SW480 (cell line): ENCODE measurements at regions not wholly inside any gene's neighbourhood (a gene's known extent, or its start where the extent isn't known, plus 50 kb on each side); places are given as distances from the start of the nearest gene placed in this dataset.
"Not testable (repeated sequence)": the region's sequence is repeated elsewhere in the genome, so short reads cannot be mapped to it uniquely, and the experiment has no call there.

ENCODE experiments used
- DNase-seq: peaks from one replicate; pipeline ENCODE4 v3.0.0-alpha.2; 2016; ENCODE audit warnings: low spot score

DNA sequence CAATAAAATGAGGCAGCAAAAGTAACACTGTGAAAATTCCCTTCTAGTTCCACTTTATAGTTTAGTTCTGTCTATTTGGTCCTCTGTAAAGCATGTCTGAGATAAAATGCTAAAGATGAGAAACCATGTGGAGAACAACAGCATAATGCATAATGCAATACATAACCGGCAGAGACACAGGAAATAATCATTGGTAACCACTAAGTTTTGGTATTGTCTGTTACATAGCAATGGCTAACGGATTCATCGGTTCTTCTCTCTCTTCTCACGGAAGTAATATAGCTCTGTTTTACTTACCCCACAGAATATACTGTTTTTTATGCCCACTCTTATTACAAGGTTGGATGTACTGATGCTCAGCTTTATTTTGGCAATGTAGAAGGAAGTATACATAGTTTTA, 158.9 kb downstream of the FAM174A start:
- DNase-seq, result no peak

DNA sequence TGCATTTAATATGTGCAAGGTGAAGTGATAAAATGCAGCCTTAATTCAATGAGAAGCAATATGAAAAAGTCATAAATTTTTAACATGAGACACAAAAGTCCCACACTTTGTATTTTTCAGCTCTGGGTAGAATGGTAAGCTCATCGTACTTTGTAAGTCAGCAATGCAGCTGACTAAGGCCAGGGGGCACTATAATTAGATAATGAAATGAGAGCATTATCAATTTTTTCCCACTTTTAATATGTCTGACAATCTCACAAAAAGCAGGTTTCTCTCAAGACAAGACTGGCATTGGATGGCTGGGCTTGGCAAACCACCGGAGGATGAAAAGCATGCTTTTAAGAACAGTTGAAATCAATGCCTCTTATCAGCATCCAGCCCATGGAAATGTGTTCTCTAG, 162.8 kb downstream of the FAM174A start:
- no peak for DNase-seq

DNA sequence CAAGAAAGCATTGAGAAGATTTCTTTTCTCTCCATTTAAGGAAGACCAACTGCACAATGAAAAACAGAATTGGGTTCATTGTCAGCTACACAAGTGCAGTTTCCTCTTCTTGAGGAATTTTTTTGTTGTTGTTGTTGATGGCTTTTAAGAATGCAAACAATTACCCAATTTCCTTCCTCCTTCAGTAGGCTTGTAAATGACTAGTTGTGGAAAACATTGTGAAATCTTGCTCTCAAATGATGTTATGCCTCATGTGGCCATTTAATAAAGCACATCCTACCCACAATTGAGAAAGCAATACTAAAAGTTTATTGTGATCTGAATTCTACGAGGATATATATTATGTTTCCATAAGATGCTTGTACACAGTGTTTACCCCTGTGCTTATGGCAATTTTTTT, 171.6 kb downstream of the FAM174A start:
- DNase-seq, result peak; percentile 11

DNA sequence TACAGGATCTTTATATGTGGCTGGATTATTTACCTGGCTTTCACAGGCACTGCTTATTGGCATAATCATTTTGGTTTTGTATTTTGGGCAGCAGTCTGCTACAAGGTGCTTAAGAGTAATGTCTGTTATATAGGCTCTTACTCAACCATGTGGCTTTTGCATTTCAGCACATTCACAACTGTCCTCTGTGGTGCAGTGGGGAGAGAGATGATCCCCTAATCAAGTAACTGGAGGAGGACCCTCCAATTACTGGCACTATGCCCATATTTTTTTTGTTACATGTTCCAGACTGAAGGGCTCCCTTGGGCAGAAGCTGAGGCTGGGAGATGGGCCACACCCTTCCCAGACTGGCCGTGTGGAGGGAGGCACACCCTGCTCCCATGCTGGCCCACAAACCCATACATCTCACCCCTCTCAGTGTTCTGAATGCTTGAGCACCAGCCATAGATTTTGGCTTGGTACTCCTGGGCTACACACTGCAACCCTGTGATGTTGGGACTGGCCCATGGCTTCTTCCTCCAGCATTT, 173.5 kb downstream of the FAM174A start:
- DNase-seq, result no peak

DNA sequence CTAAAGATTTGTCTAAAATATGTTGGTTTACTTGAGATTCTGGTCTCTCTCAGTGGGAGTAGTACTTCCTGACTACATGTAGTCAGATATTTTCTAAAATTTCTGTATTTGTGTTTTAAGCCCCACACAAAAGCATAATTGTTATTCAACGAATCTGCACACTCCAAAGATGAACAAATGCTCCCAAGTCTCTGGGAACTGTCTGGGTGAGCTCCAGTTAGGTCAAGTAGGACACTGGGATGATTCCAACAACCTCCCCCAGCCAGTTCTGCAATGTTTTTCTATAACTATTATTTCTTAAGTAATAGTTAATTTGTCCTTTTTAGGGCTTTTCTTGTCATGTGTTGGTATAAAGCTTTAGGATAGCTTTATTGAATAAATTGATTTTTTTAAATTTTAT, 174.6 kb downstream of the FAM174A start:
- DNase-seq, result no peak

DNA sequence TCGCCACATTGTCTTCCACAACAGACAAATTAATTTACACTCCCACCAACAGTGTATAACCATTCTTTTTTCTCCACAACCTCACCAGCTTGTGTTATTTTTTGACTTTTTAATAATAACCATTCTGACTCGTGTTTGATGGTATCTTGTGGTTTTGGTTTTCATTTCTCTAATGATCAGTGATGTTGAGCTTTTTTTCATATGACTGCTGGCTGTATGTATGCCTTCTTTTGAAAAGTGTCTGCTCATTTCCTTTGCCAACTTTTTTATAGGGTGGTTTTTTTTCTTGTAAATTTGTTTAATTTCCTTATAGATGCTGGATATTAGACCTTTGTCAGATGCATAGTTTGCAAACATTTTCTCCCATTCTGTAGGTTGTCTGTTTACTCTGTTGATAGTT, 179.6 kb downstream of the FAM174A start:
- not testable (repeated sequence) for DNase-seq

DNA sequence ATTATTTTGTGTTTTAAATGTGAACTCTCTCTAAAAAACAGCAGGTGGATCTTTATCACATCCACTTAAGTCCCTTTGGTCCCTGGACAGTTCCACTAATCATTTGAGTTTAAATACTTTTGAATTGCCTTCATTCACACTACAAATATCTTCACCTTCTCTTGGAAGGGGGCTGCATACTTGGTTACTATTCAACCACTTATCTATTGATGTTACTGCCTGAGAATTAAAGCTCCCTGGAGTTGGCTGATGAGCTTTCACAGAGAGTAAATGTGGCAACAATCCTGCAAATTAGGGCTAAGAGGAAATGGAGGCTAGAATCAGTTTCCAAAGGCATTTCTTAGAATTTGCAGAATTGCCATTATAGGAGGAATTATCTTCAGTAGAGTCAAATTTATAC, 180.4 kb downstream of the ST8SIA4 start:
- DNase-seq, result no peak

DNA sequence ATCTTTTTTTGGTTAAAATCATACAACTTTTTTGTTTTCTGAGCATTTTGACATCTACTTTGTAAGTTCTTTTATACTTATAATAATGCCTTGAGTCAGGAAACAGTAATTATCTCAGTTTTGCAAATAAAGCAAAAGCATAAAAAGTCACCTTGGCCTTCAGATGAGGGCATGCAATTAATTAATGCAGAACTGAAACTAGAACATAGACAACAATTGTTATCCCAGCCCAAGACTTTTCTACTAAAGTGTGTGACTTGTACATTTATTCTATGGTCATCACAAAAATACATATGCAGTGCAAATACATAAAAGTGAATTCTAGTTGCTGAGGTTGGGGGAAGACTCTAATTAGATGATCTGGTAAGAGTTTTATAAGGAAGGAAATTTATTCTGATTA, 179.9 kb downstream of the ST8SIA4 start:
- DNase-seq, result no peak

DNA sequence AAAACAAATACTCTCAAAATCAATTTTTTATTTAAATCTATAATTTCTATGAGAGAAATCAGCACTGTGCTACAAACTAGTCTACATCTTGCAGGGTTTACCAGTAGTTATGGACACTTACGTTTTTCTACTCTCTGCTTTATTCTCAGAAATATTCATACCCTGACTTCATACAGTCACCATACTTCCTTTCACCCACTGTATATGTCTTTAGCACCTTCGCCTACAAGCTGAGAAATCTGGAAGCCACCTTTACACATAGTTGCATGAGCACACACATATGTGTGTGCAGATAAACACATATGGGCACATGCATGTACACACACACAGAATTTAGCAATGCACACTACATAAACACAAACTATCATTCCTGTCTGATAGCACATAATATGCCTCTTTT, 177.0 kb downstream of the ST8SIA4 start:
- DNase-seq, result no peak

DNA sequence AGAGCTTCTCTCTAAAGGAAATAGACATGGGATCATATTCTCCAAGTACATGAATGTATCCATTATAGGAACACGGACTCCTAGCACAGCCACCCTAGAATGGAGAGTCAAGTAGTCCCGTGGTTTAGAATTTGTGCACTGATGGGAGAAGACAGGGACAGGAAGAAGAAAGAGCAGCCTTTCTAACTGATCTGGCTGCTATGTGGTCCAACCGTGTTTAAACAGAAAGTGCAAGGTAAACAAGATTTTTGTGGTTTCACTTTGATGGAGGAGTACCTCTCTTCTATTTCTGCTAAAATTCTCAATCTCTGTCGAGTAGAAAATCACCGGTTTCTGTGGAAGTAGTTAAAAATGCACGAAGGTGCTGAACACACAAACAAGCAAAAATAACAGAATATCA, 171.3 kb downstream of the ST8SIA4 start:
- DNase-seq, result peak; percentile 18

DNA sequence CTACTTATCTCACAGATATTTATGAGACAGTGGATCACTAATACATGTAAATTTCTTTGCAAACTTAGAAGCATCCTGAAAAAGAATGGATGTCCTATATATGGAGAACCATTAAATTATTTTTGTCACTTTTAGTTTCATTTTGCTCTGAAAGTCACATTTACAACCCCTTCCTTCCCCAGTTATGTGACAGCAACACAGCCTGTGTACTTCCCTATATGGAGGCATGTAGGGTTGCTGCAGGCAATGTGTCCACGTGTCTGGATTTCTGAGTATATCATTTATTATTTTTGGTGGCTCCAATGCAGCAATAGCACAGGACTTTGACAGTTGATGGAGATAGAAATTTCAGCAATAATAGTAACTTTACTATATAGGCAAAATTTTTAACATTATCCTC, 156.4 kb downstream of the ST8SIA4 start:
- no peak for DNase-seq

DNA sequence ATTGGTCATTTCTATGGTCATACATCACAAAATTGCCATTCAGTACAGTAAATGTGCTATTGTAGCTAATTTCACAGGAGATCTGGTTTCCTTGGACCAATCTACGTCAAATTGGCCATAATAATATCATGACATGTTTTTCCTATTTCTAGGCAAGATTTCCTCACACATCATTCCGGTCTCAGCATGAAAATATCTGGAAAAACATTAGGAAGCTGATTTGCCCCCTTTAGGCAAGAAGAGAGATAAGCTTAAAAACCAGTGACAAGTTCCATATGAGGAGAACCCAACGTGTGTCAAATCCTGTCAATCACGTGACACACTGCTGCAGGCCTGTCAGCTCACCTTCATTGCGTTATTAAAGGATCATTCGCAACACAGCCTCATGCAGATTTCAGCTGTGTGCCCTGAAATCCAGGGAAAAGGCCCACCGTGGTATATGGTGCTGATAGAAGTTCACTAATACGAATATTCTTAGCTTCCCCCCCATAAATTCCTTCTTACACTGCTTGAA, 153.3 kb downstream of the ST8SIA4 start:
- no peak for DNase-seq

DNA sequence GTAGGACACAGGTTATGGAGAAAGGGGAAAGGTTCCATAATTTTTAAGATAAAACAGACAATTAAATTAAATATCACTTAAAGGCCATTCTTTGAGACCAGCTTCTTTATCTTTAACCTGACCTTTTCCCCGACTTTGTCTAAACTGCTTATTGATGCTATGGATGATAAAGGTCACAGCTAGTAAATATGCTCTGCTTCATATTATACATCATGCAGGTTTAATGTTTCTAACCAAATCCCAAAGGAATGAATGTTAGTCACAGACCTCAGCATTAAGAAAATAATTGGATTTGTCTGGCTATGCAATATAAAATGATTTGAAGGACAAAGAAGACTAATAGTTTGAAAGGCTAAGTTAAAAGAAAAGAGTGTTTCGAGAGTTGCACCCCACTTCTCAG, 147.6 kb downstream of the ST8SIA4 start:
- DNase-seq, result no peak
